ENCODE measurements at regions not wholly inside any gene's neighbourhood (a gene's known extent, or its start where the extent isn't known, plus 50 kb on each side); places are given as distances from the start of the nearest gene placed in this dataset.

DNA sequence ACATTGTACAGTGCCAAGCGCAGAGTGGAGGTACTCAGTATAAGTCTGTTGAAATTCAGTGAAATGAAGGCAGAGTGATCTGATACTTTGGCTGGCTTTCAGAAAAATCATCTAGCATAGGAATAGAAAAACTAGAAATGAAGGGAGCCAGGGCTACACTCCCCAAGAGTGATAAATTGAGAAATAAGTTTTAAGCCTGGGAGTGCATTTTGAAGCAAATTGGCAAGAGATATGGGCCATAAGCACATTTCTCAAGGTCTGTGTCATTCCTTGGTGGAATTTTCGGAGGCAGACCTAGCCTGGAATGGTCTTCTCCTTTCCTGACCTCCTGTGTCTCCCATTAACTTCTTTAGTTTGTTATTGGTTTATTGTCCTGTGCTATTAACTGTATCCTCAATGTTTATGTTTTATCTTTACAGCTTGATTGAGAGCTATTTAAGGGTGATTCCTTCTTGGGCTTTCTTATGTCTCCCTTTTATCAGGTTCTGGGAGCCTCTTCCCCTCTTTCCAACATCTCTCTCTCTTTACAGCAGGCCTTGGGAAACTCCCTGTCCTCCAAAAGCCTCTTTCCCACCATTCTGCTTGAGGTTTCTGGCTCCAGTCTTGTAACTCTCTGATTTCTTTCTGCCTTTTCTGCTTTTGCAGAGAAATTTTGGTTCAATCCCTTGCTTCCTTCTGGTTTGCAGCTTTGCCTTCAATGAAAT is 649.5 kb downstream of the SLC4A3 start:
- no peak for TF ChIP-seq POLR2A (IDR thresholded peaks at IDR 0.05; ENCODE audit: low read depth, low read length)
- TF ChIP-seq POLR2AphosphoS5 (IDR thresholded peaks at IDR 0.05; ENCODE audit: low read depth, low read length), result no peak
- no peak for TF ChIP-seq PAX5 (IDR thresholded peaks at IDR 0.05; ENCODE audit: insufficient read depth, low read length, severe bottlenecking)
- no peak for TF ChIP-seq SPI1 (IDR thresholded peaks at IDR 0.05; ENCODE audit: low read depth, low read length)
- no peak for TF ChIP-seq TAF1 (IDR thresholded peaks at IDR 0.05; ENCODE audit: low read depth, low read length)
